GM12873 (cell line): ENCODE measurements at regions not wholly inside any gene's neighbourhood (a gene's known extent, or its start where the extent isn't known, plus 50 kb on each side); places are given as distances from the start of the nearest gene placed in this dataset.
A peak's percentile ranks its signal among the peaks of the same experiment; 100 is the strongest.

ENCODE experiments used
- TF ChIP-seq, protein P1 (sequence below): IDR thresholded peaks from 2 replicates; pipeline ENCODE4 v1.5.1; 2012; ENCODE audit warnings: low read depth, mild to moderate bottlenecking, moderate library complexity, low read length, control low read depth; ENCODE audit not compliant: insufficient read depth; ENCODE audit errors: missing control alignments

DNA sequence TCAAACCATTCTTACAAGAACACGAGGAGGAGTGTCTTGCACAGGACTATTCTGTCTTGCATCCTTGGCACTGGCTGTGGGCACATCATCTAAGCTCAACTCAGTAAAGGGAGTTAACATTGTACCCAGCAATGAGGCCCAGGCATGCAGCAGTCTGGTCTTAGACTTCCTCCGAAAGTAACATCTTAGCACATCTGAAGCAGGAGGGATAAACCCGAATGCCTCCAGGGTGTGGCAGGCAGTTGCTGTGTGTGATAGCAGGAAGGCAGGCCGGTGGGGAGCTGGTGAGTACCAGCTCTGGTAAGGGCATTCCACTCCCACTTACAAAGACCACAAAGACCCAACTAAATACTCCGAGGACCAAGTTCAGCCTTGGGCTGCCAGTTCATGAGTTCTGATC is 206.3 kb downstream of the TSN start:
- TF ChIP-seq, protein P1, sequence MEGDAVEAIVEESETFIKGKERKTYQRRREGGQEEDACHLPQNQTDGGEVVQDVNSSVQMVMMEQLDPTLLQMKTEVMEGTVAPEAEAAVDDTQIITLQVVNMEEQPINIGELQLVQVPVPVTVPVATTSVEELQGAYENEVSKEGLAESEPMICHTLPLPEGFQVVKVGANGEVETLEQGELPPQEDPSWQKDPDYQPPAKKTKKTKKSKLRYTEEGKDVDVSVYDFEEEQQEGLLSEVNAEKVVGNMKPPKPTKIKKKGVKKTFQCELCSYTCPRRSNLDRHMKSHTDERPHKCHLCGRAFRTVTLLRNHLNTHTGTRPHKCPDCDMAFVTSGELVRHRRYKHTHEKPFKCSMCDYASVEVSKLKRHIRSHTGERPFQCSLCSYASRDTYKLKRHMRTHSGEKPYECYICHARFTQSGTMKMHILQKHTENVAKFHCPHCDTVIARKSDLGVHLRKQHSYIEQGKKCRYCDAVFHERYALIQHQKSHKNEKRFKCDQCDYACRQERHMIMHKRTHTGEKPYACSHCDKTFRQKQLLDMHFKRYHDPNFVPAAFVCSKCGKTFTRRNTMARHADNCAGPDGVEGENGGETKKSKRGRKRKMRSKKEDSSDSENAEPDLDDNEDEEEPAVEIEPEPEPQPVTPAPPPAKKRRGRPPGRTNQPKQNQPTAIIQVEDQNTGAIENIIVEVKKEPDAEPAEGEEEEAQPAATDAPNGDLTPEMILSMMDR = no peak

- TF ChIP-seq, protein P1 = no peak
These were observed 210.2 kb downstream of the TSN start for GRCh38 chr2:121965661-121966060.

DNA sequence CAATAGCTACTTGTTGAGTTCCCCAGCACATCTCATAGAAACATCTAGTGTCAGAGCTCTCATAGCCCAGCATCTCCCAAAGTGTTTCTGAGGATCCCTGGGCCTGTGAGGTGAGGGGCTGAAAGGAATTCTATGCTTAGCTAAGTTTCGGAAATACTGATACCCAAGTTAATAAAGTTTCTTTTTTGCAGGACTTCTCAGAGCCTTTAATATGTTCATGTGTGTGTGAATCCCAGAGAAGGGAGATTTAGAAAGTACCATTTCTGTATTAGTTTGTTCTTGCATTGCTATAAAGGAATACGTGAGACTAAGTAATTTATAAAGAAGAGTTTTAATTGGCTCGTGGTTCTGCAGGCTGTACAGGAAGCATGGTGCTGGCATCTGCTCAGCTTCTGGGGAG is 211.2 kb downstream of the TSN start:
- TF ChIP-seq, protein P1 = no peak

DNA sequence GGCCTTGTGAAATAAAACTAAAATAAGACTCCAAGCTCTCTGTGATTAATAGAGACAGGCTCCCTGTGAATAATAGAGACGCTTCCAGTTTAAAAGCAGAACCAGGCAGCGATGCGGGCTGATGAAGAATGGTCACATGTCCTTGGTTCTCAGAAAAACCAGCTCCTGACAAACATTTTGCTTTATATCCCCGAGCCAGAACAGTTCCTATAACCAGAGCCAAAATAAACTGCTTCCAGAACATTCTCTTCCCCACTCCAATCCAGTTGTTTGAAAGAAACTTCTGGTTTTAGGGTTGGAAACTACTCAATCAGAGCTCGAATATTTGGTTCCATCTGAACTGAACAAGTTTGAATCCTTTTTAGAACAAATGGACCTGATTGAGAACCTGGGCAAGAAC is 213.7 kb downstream of the TSN start:
- TF ChIP-seq, protein P1 = no peak

GRCh38 chr2:121969766-121970639 is 214.6 kb downstream of the TSN start:
- TF ChIP-seq, protein P1 = no peak

- TF ChIP-seq, protein P1 = no peak
These were observed 216.8 kb downstream of the TSN start for GRCh38 chr2:121972203-121972602.

- TF ChIP-seq, protein P1 = peak; percentile 64
These were observed 219.6 kb downstream of the TSN start for GRCh38 chr2:121974897-121975661.
